Iris pigment epithelial cell (primary cell): ENCODE measurements at regions not wholly inside any gene's neighbourhood (a gene's known extent, or its start where the extent isn't known, plus 50 kb on each side); places are given as distances from the start of the nearest gene placed in this dataset.
A peak's percentile ranks its signal among the peaks of the same experiment; 100 is the strongest.
"Not testable (repeated sequence)": the region's sequence is repeated elsewhere in the genome, so short reads cannot be mapped to it uniquely, and the experiment has no call there.

Experiments
- DNase-seq: peaks from one replicate; pipeline ENCODE4 v3.0.0-alpha.2; 2011; ENCODE audit warnings: low read depth

GRCh38 chr4:33785843-33786242 lies 2458.5 kb downstream of the ARAP2 start:
- no peak for DNase-seq

GRCh38 chr4:33802578-33802977 lies 2441.7 kb downstream of the ARAP2 start:
- DNase-seq: no peak

GRCh38 chr4:33825685-33826084 lies 2418.6 kb downstream of the ARAP2 start:
- no peak for DNase-seq

GRCh38 chr4:33829356-33829755 lies 2415.0 kb downstream of the ARAP2 start:
- DNase-seq: not testable (repeated sequence)

GRCh38 chr4:33831442-33832066 lies 2412.8 kb downstream of the ARAP2 start:
- DNase-seq: peak; percentile 37

GRCh38 chr4:33835764-33836163 lies 2408.6 kb downstream of the ARAP2 start:
- peak; percentile 65 for DNase-seq

GRCh38 chr4:33837043-33837838 lies 2407.1 kb downstream of the ARAP2 start:
- peak; percentile 75 for DNase-seq

- no peak for DNase-seq
Measured at GRCh38 chr4:33841120-33841519, 2403.2 kb downstream of the ARAP2 start.

- DNase-seq: peak; percentile 24
Measured at GRCh38 chr4:33850371-33850902, 2393.9 kb downstream of the ARAP2 start.

- DNase-seq: not testable (repeated sequence)
Measured at GRCh38 chr4:33853670-33854069, 2390.6 kb downstream of the ARAP2 start.

GRCh38 chr4:33864290-33864859 lies 2379.9 kb downstream of the ARAP2 start:
- no peak for DNase-seq

GRCh38 chr4:33873791-33874190 lies 2370.5 kb downstream of the ARAP2 start:
- DNase-seq: no peak

GRCh38 chr4:33878710-33879109 lies 2365.6 kb downstream of the ARAP2 start:
- no peak for DNase-seq

GRCh38 chr4:33881176-33881575 lies 2363.1 kb downstream of the ARAP2 start:
- no peak for DNase-seq

- DNase-seq: no peak
Measured at GRCh38 chr4:33882246-33882990, 2361.9 kb downstream of the ARAP2 start.

GRCh38 chr4:33883111-33883510 lies 2361.2 kb downstream of the ARAP2 start:
- no peak for DNase-seq

- no peak for DNase-seq
Measured at GRCh38 chr4:33886356-33886755, 2358.0 kb downstream of the ARAP2 start.

- no peak for DNase-seq
Measured at GRCh38 chr4:33890841-33891240, 2353.5 kb downstream of the ARAP2 start.

- no peak for DNase-seq
Measured at GRCh38 chr4:33911959-33912358, 2332.4 kb downstream of the ARAP2 start.

GRCh38 chr4:33914386-33914785 lies 2329.9 kb downstream of the ARAP2 start:
- no peak for DNase-seq

- DNase-seq: no peak
Measured at GRCh38 chr4:33923469-33923868, 2320.8 kb downstream of the ARAP2 start.

- DNase-seq: peak; percentile 84
Measured at GRCh38 chr4:33924239-33924638, 2320.1 kb downstream of the ARAP2 start.
